Stimulated activated naive CD4-positive, alpha-beta T cell treated with Interleukin-2 at 50 U/mL for 16 hours (primary cell): ENCODE measurements at regions not wholly inside any gene's neighbourhood (a gene's known extent, or its start where the extent isn't known, plus 50 kb on each side); places are given as distances from the start of the nearest gene placed in this dataset.

Source experiments
- DNase-seq: peaks from one replicate; lab custom pipeline; 2025; lab: John Stamatoyannopoulos, UW

DNA sequence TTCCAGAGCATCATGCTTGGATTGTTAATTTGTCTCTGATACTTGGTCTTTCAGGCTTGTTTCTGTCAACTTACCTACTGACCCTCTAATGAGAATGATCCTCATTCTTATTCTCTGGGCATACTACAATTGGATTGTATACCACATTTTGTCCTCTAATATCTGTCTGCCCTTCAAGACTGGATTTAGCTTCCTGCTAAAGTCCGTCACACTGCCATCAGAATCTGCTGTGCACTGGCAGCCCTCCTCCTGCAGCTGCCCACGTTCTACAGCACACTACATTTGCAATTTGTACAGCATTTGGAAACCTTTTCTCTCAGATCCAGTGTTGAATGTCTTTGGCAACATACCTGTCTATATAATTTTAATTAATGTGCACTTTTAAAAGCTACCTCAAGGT lies 183.1 kb downstream of the ZNF330 start:
- no peak for DNase-seq

DNA sequence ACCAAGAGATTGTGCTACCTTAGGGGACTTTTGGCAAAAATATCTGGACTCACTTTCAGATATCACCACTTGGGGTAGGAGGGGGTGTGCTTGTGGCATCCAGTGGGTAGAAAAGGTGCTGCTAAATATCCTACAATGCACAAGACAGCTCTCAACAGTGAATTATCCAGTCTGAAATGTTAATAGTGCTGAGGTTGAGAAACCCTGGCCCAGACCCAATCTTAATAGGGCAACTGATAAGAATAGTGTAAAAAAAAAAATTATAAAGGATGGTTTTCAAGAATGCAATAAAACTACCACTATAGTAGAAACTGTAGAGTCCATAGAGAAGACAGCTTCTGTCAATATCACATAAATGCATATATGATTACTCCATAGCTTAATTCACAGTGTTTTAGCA lies 185.5 kb downstream of the ZNF330 start:
- no peak for DNase-seq

DNA sequence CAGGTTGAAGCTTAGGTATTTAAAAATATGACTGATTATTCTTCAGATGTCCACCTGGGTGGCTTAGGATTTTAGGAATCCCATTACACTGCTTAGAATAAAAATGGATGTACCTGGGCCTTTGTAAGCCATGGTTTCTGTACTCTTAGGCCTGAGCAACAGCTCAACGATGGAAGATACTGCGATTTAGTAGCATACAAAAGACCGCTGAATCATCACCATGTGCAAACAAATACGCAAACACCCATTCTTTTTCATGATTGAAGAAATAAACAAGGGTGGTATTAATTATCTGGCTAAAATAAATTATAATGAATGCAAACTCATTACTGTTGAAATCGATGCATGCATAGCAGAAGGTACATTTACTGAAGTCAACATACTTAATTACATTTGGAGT lies 188.9 kb downstream of the ZNF330 start:
- no peak for DNase-seq

DNA sequence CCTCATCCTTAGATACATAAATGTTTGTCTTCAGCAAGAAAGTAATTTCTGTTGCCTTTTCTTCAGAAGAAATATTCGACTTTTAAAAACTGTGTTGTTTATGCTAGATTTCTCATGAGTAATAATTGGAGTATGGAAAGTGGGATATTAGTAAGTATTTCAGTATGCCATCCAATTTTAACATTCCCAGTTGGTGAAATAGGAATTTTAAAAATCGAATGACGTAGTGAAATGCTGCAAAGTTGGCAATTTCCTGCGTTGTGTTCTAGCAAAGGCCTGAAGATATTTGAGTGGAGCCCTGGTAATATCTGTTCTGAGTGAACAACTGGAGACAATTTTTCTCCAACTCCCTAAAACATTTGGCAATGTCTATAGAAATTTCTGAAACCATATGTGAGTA lies 190.1 kb downstream of the ZNF330 start:
- DNase-seq: no peak

GRCh38 chr4:141411936-141412335 lies 191.2 kb downstream of the ZNF330 start:
- no peak for DNase-seq

GRCh38 chr4:141413366-141413765 lies 192.7 kb downstream of the ZNF330 start:
- DNase-seq: no peak

GRCh38 chr4:141415651-141416050 lies 195.0 kb downstream of the ZNF330 start:
- DNase-seq: no peak

- no peak for DNase-seq
Measured at GRCh38 chr4:141416219-141416618, 195.5 kb downstream of the ZNF330 start.

- no peak for DNase-seq
Measured at GRCh38 chr4:141416677-141417363, 196.1 kb downstream of the ZNF330 start.

GRCh38 chr4:141417387-141417786 lies 196.7 kb downstream of the ZNF330 start:
- DNase-seq: no peak

- no peak for DNase-seq
Measured at GRCh38 chr4:141425124-141425523, 204.4 kb downstream of the ZNF330 start.

DNA sequence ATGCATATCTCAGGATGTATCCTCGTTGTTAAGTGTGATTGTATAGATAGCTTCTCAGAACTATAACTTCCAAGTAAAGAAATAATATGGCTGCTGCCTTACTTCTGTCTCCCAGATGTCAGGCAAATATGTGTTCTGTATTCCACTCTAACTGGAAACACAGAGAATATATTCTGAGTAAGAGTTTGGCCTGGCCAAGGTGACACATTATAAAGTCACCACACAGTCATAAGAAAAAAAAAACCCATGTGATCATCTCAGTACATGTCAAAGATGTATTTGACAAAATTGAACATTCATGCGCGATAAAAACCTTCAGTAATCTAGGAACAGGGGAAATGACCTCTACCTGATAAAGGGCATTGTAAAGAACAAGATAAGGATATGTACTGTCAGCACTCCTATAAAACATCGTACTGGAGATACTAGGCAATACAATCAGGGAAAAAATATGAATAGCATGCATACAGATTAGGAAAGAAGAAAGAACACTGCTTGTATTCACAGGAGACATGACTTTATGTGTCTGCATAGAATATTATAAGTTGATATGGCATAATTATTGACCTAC lies 207.1 kb downstream of the ZNF330 start:
- no peak for DNase-seq

DNA sequence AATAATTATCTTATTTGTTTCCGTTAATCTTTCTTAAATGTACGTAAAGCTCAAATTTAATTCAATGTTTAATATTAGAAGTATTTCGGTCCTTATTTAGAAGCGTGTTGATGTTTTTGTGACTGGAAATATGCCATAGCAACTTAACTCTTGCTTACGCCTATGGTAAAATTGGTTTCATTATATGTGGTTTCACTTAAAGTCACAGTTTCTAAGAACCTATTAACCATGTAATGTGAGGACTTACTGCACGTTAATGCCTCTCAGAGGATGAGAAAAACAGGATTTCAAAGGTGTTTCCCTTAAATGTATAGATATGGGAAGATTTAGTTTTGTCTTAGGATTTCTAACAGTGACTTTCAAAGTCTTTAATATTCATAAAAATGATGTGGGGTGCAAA lies 206.4 kb upstream of the IL15 start:
- DNase-seq: no peak

GRCh38 chr4:141430686-141431085 lies 205.7 kb upstream of the IL15 start:
- no peak for DNase-seq

DNA sequence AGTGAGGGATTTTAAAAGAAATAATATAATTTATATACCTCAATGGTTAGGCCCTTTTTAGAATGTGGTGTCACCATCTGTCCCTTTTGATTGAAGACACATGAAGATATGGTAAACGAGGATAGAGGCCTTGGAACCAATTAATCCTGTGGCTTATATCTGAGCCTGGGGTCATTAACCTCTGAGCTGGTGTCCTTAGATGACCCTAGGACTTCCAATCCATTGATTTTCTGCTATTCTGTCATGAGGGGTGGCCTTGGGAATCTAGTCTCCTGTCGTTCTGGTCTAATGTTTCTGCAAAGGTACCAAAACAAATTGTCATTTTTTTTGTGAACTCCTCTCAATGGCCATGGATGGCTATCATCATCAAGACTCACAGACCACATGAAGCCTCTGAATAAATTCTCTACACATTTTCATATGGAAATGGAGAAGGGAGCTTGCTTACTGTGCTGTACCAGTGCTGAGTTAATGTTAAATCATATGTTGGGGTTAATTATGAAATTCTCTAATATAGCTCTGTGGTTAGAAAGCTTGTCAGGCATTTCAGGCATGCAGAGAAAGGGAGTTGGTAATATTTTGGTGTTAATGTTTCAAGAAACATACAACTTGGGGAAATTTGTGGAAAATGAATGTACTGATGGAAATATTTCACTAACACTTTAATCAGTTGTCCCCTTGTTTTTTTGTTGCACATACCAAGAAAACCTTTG lies 204.2 kb upstream of the IL15 start:
- DNase-seq: no peak

DNA sequence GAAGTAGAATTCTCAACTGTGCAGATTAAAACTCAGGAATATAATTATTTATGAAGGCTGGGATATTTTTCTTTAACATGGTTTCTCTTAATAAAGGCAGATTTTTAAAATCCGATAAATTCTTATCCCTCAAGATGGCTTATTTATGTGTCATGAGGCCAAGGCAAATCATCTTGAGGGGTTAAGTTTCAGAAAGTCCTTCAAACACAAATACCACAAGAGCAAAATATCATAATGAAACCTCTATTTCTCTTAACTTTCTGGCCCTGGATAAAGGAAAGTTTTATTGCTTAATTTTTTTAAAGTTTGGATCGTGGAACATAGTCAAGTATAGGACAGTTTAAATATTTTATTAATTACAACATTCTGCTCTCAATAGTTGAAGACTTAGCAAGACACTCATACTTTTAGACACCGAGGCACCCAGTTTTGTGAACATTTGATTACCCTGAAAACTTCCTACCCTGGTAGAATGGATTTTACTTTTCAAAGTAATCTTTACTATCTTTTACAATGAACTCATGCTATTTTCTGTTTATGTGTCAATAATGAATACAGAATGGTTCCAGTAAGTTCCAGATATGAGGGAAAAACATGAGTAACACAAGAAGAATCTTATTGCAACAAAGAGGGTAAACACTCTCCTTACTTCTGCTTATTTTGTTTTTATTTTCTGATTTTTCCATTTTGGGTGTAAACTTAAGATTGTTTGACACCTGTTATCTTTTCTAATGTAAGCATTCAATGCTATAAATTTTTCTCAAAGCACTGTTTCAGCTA lies 200.7 kb upstream of the IL15 start:
- DNase-seq: no peak

GRCh38 chr4:141439223-141439622 lies 197.2 kb upstream of the IL15 start:
- DNase-seq: no peak

DNA sequence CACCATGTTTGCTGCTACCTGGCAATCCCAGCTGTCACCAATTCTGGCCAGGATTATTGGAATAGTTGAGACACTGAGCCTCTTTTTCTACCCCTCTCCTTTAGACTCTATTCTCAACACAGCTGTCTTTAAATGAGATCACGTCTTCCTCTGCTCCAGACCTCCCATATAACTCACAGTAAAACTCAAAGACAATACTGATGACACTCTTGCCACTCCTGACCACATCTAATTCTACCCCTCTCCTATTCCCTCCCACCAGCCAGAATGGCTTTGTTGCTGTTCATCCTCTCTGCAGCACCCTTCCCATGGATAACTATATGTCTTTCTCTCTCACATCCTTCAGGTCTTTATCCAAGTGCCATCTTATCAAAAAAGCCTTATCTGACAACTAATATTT lies 188.6 kb upstream of the IL15 start:
- DNase-seq: no peak

- no peak for DNase-seq
Measured at GRCh38 chr4:141448490-141448889, 187.9 kb upstream of the IL15 start.

GRCh38 chr4:141449927-141450326 lies 186.5 kb upstream of the IL15 start:
- no peak for DNase-seq

DNA sequence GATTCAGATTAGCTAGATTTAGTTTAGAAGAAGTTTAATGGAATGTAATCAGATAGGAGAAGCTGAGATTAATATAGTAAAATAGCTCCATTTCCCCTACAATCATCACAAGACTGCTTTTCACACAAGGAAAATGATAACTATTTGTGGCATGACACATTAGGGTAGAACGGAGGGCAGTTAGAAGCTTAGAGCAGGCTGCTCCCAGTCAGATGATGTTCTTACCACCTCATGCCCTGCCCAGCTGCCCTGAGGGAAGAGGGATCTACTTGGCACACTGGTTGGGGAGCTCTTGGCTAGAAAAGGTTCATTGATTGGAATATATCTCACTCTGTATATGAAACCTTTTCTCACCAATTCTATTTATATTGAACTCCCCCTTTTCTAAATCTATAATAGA lies 180.7 kb upstream of the IL15 start:
- no peak for DNase-seq

DNA sequence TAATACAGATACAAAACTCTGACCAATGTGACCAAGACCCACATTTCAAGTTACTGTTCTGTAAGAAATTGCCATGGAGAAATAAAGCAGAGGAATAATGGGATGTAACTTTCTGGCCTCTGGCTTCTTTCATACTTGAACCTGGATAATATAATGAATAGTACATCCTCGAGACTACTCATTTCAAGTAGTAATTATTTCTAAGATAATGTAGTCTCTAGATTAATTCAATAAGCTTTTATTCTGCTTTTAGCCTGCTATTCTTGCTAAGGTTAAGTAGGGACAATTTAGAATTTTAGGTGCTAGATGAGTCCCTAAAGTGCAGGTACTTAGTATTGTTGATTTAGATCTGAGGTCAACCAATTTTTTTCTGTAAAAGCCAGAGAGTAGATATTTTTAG lies 178.7 kb upstream of the IL15 start:
- DNase-seq: no peak

DNA sequence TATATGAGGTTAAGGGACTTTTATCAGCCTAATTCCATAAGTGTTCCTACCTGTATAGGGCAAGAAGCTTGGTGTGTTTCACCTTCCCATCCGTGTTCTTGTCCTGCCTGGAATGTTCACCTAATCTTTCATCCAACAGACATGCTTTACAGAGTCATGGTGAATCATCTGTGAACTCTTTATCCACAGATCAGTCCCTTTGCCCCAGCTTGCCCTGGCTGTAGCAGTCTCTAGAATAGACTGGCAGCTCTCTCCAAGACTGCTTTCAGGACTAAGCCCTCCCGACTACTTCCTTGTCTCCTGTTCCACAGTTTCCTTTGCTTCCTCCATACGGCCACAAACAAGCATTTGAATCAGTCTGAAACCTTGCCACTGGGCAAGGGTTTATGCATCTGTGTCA lies 177.9 kb upstream of the IL15 start:
- no peak for DNase-seq
